Mesendoderm (in vitro differentiated cells): ENCODE measurements at regions not wholly inside any gene's neighbourhood (a gene's known extent, or its start where the extent isn't known, plus 50 kb on each side); places are given as distances from the start of the nearest gene placed in this dataset.

Source experiments
- DNase-seq: peaks from one replicate; pipeline ENCODE4 v3.0.0; 2013
- H2AK5ac ChIP-seq: 2 replicates; pipeline ENCODE4 v1.6.1; 2013; ENCODE audit warnings: low read length, inconsistent platforms
- H2BK120ac ChIP-seq: 2 replicates; pipeline ENCODE4 v1.6.1; 2013; ENCODE audit warnings: low read depth, mild to moderate bottlenecking, low read length, moderate library complexity, mixed read lengths
- H2BK15ac ChIP-seq: replicated peaks from 2 replicates; pipeline ENCODE4 v1.6.1; 2013; ENCODE audit warnings: low read depth, mild to moderate bottlenecking, moderate library complexity
- H2BK5ac ChIP-seq: 2 replicates; pipeline ENCODE4 v1.6.1; 2013; ENCODE audit warnings: low read length, inconsistent platforms
- H3K18ac ChIP-seq: 2 replicates; pipeline ENCODE4 v1.6.1; 2013; ENCODE audit warnings: mild to moderate bottlenecking, low read length, mixed read lengths
- H3K23ac ChIP-seq: one replicate; pipeline ENCODE4 v1.6.1; 2013; ENCODE audit warnings: low read length
- H3K27ac ChIP-seq: 2 replicates; pipeline ENCODE4 v1.5.1; 2013; ENCODE audit warnings: low read depth, mild to moderate bottlenecking, inconsistent platforms, low read length, moderate library complexity
- H3K27me3 ChIP-seq: 2 replicates; pipeline ENCODE4 v1.6.1; 2013; ENCODE audit warnings: low read length, control low read depth, mild to moderate bottlenecking, inconsistent platforms; ENCODE audit not compliant: insufficient read depth, poor library complexity
- H3K36me3 ChIP-seq: 2 replicates; pipeline ENCODE4 v1.6.1; 2013; ENCODE audit warnings: low read length, inconsistent platforms; ENCODE audit not compliant: control insufficient read depth, insufficient read depth
- H3K4ac ChIP-seq: one replicate; pipeline ENCODE4 v1.6.1; 2013; ENCODE audit warnings: low read depth, mild to moderate bottlenecking, low read length, moderate library complexity
- H3K4me1 ChIP-seq: 2 replicates; pipeline ENCODE4 v1.6.1; 2013; ENCODE audit warnings: low read depth, low read length, inconsistent platforms; ENCODE audit not compliant: control insufficient read depth
- H3K4me2 ChIP-seq: 2 replicates; pipeline ENCODE4 v1.6.1; 2013; ENCODE audit warnings: low read length
- H3K4me3 ChIP-seq: 2 replicates; pipeline ENCODE4 v1.5.1; 2013; ENCODE audit warnings: mild to moderate bottlenecking, low read length
- H3K56ac ChIP-seq: one replicate; pipeline ENCODE4 v1.6.1; 2013; ENCODE audit warnings: low read length
- H3K79me1 ChIP-seq: 2 replicates; pipeline ENCODE4 v1.6.1; 2013; ENCODE audit warnings: low read length, inconsistent platforms
- H3K79me2 ChIP-seq: 2 replicates; pipeline ENCODE4 v1.6.1; 2013; ENCODE audit warnings: mild to moderate bottlenecking, low read length; ENCODE audit not compliant: control insufficient read depth, insufficient read depth
- H3K9ac ChIP-seq: 2 replicates; pipeline ENCODE4 v1.6.1; 2013; ENCODE audit warnings: low read length, inconsistent platforms
- H4K5ac ChIP-seq: one replicate; pipeline ENCODE4 v1.6.1; 2013; ENCODE audit warnings: low read length
- H4K8ac ChIP-seq: one replicate; pipeline ENCODE4 v1.6.1; 2013; ENCODE audit warnings: low read depth, mild to moderate bottlenecking, control low read depth, low read length, moderate library complexity
- WGBS: extraction: QIAGEN DNeasy Blood & Tissue Kit; methylation state at CpG from one replicate; pipeline ENCODE4 v1.1.7; 2013; ENCODE audit warnings: low lambda C conversion rate, missing lambda C conversion rate; ENCODE audit not compliant: insufficient coverage; ENCODE audit errors: extremely low coverage; 5-methylcytosine and 5-hydroxymethylcytosine counted together

- H3K18ac ChIP-seq, result peak overlapping the region; percentile 5
- no peak overlapping the region for H4K8ac ChIP-seq
- H3K9ac ChIP-seq, result no peak overlapping the region
- H3K4ac ChIP-seq, result no peak overlapping the region
- H3K56ac ChIP-seq, result peak overlapping the region; percentile 18
- H3K4me1 ChIP-seq, result peaks cover 21% of the 10 kb centered on the region
- H3K27me3 ChIP-seq, result no peaks in the 10 kb centered on the region
- no peak overlapping the region for H3K23ac ChIP-seq
- H3K4me2 ChIP-seq, result no peak overlapping the region
- H3K4me3 ChIP-seq, result no peak overlapping the region
- peak overlapping the region; percentile 3 for H2BK120ac ChIP-seq
- peak overlapping the region; percentile 69 for H3K27ac ChIP-seq
- H2BK15ac ChIP-seq, result no peak overlapping the region
- DNase-seq, result no peak
- WGBS, result no CpG with 5 or more reads among the region's 13 CpGs
- no peaks in the 10 kb centered on the region for H3K79me2 ChIP-seq
- no peak overlapping the region for H2BK5ac ChIP-seq
- no peaks in the 10 kb centered on the region for H3K36me3 ChIP-seq
- no peak overlapping the region for H4K5ac ChIP-seq
- peak overlapping the region; percentile 3 for H2AK5ac ChIP-seq
- no peaks in the 10 kb centered on the region for H3K79me1 ChIP-seq
Observed at GRCh38 chr2:42932271-42933151, 140.1 kb upstream of the HAAO start.

GRCh38 chr2:42931818-42932195 lies 139.4 kb upstream of the HAAO start:
- Histone ChIP-seq H3K9ac (no peak overlapping the region), H3K23ac (no peak overlapping the region), H3K79me2 (no peaks in the 10 kb centered on the region), H3K27ac (peak overlapping the region; percentile 69), H3K79me1 (no peaks in the 10 kb centered on the region), H2BK120ac (peak overlapping the region; percentile 3), H3K4me2 (no peak overlapping the region), H3K56ac (peak overlapping the region; percentile 72), H3K4ac (no peak overlapping the region), H3K4me1 (peaks cover 19% of the 10 kb centered on the region), H3K4me3 (no peak overlapping the region), H2AK5ac (no peak overlapping the region), H4K8ac (no peak overlapping the region), H3K18ac (peak overlapping the region; percentile 5), H2BK15ac (no peak overlapping the region), H3K27me3 (no peaks in the 10 kb centered on the region), H3K36me3 (no peaks in the 10 kb centered on the region), H2BK5ac (peak overlapping the region; percentile 43), H4K5ac (peak overlapping the region; percentile 23)
- WGBS, result no CpG with 5 or more reads among the region's 3 CpGs
- peak; percentile 76 for DNase-seq

DNA sequence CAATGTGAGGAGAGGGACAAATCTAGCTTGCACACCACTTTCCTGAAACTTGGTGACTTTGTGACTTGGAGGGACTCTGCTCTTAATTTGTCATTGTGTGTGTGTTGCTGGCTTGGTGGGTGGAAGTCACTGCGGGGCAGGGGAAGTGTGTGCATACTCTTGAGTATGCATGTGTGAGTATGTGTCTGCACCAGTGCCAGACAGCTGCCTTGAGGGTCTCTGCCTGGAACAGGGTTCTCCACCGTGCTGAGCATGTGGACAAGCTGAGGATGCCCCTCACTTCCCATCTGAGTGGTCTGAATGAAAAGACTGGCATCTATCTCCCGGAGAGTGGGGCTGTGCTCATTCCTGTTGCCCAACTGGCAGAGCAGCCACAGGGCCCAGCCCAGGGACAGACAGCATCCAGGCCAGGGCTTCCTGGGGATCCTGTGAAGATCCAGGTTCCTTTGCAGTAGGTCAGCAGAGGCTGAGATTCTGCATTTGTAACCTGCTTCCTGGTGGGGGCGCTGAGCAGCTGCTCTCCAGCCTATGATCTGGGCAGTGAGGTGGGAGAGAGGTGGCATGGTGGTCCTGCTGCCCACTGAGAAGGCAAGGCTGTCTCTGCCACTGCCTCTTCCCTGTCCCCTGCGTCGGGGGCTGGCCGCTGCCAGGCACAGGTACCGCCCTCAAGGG lies 138.9 kb upstream of the HAAO start:
- no peaks in the 10 kb centered on the region for H3K36me3 ChIP-seq
- H3K79me2 ChIP-seq, result no peaks in the 10 kb centered on the region
- H2BK5ac ChIP-seq, result peak overlapping the region; percentile 43
- no peak overlapping the region for H3K4me2 ChIP-seq
- H2AK5ac ChIP-seq, result peak overlapping the region; percentile 20
- no peak overlapping the region for H3K9ac ChIP-seq
- H3K23ac ChIP-seq, result no peak overlapping the region
- H3K4me3 ChIP-seq, result no peak overlapping the region
- H3K56ac ChIP-seq, result peak overlapping the region; percentile 72
- H2BK120ac ChIP-seq, result no peak overlapping the region
- no peak overlapping the region for H3K4ac ChIP-seq
- no peaks in the 10 kb centered on the region for H3K27me3 ChIP-seq
- H2BK15ac ChIP-seq, result no peak overlapping the region
- peak; percentile 88 for DNase-seq
- H3K79me1 ChIP-seq, result no peaks in the 10 kb centered on the region
- WGBS, result no CpG with 5 or more reads among the region's 8 CpGs
- no peak overlapping the region for H4K5ac ChIP-seq
- H4K8ac ChIP-seq, result no peak overlapping the region
- peaks cover 15% of the 10 kb centered on the region for H3K4me1 ChIP-seq
- H3K27ac ChIP-seq, result peak overlapping the region; percentile 69
- H3K18ac ChIP-seq, result no peak overlapping the region

GRCh38 chr2:42930025-42930581 lies 137.7 kb upstream of the HAAO start:
- Histone ChIP-seq H2BK5ac (peak overlapping the region; percentile 56), H2BK15ac (no peak overlapping the region), H3K27ac (peak overlapping the region; percentile 77), H3K23ac (peak overlapping the region; percentile 38), H3K4me3 (no peak overlapping the region), H3K27me3 (no peaks in the 10 kb centered on the region), H4K8ac (no peak overlapping the region), H2BK120ac (peak overlapping the region; percentile 49), H2AK5ac (peak overlapping the region; percentile 80), H4K5ac (no peak overlapping the region), H3K79me1 (no peaks in the 10 kb centered on the region), H3K9ac (peak overlapping the region; percentile 14), H3K4ac (peak overlapping the region; percentile 25), H3K18ac (peak overlapping the region; percentile 53), H3K79me2 (no peaks in the 10 kb centered on the region), H3K4me1 (peaks cover 20% of the 10 kb centered on the region), H3K36me3 (no peaks in the 10 kb centered on the region), H3K4me2 (no peak overlapping the region), H3K56ac (peak overlapping the region; percentile 75)
- no CpG with 5 or more reads among the region's 5 CpGs for WGBS
- peak; percentile 42 for DNase-seq

- Histone ChIP-seq H2BK120ac (peak overlapping the region; percentile 49), H3K4me3 (no peak overlapping the region), H3K4me2 (no peak overlapping the region), H3K18ac (peak overlapping the region; percentile 53), H3K36me3 (no peaks in the 10 kb centered on the region), H2BK5ac (peak overlapping the region; percentile 56), H4K5ac (peak overlapping the region; percentile 16), H3K4ac (peak overlapping the region; percentile 25), H3K9ac (peak overlapping the region; percentile 14), H3K56ac (peak overlapping the region; percentile 68), H2AK5ac (peak overlapping the region; percentile 80), H4K8ac (no peak overlapping the region), H3K79me2 (no peaks in the 10 kb centered on the region), H3K27ac (peak overlapping the region; percentile 77), H3K27me3 (no peaks in the 10 kb centered on the region), H3K23ac (peak overlapping the region; percentile 38), H3K79me1 (no peaks in the 10 kb centered on the region), H3K4me1 (peaks cover 23% of the 10 kb centered on the region), H2BK15ac (no peak overlapping the region)
- no CpG with 5 or more reads among the region's 4 CpGs for WGBS
- no peak for DNase-seq
Observed at GRCh38 chr2:42929546-42930024, 137.2 kb upstream of the HAAO start.
